GM21390 (cell line): ENCODE measurements at regions not wholly inside any gene's neighbourhood (a gene's known extent, or its start where the extent isn't known, plus 50 kb on each side); places are given as distances from the start of the nearest gene placed in this dataset.
"Not testable (repeated sequence)": the region's sequence is repeated elsewhere in the genome, so short reads cannot be mapped to it uniquely, and the experiment has no call there.

Experiments
- ATAC-seq: cut with Tn5 transposase; IDR thresholded peaks from one replicate; pipeline ENCODE4 v1.9.1; 2021; ENCODE audit not compliant: unreplicated experiment

- no peak for ATAC-seq
These were observed 236.6 kb downstream of the MFSD1 start for GRCh38 chr3:159038405-159038804.

- no peak for ATAC-seq
These were observed 237.4 kb downstream of the MFSD1 start for GRCh38 chr3:159039286-159039685.

- no peak for ATAC-seq
These were observed 243.5 kb downstream of the MFSD1 start for GRCh38 chr3:159045279-159045885.

DNA sequence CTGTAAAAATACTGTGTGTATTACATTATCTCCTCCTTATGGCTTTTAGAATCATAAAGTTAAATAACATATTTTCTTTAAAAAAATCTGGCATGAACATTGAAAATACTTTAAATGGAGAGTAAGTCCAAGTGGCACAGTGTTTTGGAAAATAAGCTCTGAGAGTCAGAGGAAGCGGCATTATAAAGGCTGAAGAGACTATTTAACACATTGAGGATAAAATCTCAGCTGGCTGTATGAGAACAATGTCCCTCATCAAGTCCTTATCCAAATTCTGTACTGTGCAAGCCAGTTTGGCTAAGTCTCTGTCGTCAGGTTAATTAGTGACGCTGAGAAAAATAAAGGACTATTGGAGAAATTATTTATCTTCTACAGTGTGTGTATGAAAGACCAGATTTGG, 245.5 kb downstream of the MFSD1 start:
- ATAC-seq: no peak

DNA sequence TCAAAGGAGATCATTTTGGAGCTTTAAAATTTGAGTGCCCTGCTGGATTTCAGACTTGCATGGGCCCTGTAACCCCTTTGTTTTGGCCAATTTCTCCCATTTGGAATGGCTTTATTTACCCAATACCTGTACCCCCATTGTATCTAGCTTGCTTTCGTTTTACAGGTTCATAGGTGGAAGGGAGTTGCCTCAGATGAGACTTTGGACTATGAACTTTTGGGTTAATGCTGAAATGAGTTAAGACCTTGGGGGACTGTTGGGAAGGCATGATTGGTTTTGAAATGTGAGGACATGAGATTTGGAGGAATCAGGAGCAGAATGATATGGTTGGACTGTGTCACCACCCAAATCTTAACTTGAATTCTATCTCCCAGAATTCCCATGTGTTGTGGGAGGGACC, 250.6 kb downstream of the MFSD1 start:
- ATAC-seq: not testable (repeated sequence)

GRCh38 chr3:159057621-159058020, 255.8 kb downstream of the MFSD1 start:
- no peak for ATAC-seq

DNA sequence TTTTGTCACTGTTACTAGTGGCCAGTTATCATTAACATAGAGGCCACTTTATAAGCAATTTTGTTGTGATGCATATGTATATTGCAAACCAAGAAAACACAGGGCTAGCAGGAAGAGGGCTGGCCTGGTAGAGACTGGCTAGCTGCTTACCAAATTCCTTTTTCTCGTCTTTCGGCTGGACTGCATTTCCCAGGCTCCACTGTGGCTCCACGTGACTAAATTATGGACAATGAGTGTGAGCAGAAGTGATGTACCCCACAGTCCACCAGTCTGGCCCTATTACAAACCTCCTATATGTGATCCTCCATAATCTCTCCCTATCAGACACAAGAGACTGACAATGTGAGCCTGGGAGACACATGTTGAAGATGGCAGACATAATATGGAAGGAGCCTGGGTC, 257.0 kb downstream of the MFSD1 start:
- no peak for ATAC-seq

DNA sequence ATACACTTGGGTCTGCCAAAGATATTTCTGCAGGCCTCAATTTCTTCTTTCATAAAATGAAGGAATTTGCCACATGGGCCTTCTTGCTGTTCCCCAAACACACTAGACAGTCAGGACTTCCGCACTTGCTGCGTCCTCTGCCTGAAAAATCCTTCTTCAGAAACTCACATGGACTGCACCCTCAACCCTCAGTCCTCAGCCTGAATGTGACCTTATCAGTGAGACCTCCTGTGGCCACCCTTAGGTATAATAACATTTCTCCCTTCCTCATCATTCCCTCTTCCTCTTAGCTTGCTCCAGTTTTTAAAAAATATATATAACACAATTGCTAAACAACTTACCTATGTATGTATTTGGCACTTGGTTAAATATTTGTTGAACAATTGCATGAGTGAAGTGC, 257.5 kb downstream of the MFSD1 start:
- no peak for ATAC-seq

DNA sequence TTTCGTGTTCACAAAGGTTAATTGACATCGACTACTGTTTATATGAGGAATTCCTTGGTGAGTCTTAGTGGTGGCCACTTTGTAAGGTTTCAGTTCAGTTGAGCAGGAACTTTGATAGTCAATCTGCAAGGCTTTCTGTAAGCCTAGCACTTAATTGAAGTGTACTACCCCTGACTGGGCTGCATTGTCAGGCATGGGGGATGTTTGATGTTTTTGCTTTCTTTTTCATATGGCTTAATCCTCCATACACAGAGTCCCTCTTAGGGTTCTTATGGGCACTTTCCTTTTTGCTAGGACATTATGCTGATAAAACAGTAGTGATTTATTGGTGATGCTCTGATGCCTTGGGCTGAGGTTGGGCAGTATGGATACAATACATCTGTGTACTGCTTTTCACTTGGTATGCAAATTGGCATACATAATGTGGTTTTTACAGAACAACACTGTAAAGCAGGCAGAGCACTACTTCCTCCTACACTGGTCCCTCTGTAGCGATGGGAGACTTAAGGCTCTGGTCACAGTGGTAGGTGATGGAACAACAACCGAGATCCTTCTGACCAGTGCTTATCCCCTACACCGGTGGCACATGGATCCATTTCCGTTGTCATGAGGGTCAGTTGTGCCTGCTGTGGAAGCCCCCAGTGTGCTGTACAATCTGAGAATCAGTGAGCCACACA, 261.0 kb downstream of the MFSD1 start:
- no peak for ATAC-seq

- no peak for ATAC-seq
These were observed 267.2 kb downstream of the MFSD1 start, which contains the start of gene IQCJ for GRCh38 chr3:159069091-159069490. TSS of gene IQCJ (plus strand) at chr3:159069319.

GRCh38 chr3:159069866-159070425, 268.1 kb downstream of the MFSD1 start:
- no peak for ATAC-seq

DNA sequence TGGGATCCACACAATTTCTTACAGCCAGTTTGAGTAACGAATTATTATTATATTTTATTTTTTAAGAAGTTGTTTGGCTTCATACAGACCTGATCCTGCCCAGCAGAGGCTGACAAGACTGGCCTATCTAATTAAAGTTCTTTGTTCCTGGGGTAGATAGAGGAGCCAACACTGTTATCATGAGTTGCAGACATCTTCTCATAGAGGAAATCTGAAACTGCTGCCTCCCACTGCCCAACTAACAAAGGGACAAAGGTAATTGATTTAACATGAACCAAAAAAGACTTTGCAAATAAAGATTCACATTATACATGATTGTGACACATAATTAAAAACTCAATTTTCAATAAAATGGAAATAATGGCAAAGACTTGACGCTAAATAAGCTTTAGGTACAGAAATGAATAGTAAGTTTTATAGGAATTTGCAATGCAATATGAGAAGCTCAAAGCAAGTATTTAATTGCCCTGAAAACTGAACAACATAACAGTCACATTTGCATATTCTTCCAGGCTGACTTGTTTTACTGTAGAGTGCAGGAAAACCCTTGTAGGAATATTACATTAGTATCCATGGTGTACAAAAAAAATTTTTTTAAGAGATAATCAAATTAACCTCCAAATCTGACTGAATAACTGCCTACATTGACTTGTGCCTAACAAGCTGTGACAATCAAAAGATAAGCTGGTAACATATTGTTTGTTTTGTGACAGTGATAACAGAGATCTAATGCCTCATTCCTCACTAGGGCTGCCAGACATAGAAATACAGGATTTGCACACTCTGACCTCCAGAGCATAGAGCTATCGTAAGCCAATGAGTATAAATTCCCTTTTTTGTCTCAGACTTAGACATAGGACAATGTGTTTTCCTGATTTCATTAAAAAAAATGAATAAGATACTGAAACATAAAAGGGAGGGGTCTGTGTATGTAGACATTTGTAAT, 273.2 kb downstream of the MFSD1 start:
- ATAC-seq: no peak

GRCh38 chr3:159077860-159078259, 276.0 kb downstream of the MFSD1 start:
- no peak for ATAC-seq

DNA sequence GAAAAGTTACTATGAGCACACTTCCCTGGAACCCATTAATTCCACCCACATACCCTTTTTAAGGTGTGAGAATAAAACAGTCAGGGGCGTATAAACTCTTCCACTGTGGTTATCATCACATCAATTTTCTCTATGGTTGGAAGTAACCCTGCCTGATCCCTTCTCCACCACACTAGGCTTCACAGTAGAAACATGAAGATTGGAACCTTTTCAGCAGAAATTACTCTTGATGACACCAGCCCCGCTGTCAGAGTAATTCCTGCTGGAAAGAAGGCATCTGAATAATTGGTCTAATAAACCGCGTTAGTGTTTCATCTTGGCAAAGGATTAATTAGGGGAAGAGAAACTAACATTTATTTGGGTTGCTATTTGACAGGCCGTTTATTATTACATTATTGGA, 278.4 kb downstream of the MFSD1 start:
- no peak for ATAC-seq

DNA sequence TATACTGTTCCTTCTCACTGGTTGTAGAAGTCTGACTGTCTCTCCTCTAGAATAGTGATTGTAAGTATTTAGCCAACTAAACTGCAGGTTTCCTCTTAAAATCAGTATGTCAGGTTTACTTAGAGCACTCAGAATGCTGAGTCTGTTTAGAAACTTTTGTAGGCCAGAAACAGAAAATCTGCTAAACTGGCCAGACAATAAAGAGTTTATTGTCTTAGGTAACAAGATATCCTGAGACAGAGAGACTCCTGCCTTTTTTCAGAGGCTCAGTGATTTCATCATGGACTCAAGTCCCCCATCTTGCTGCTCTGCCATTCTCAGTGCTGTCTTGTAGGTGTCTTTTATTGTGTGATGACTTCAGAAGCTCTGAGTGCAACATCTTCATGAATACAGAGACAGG, 279.0 kb downstream of the MFSD1 start:
- no peak for ATAC-seq

GRCh38 chr3:159082519-159082918, 280.7 kb downstream of the MFSD1 start:
- ATAC-seq: no peak

DNA sequence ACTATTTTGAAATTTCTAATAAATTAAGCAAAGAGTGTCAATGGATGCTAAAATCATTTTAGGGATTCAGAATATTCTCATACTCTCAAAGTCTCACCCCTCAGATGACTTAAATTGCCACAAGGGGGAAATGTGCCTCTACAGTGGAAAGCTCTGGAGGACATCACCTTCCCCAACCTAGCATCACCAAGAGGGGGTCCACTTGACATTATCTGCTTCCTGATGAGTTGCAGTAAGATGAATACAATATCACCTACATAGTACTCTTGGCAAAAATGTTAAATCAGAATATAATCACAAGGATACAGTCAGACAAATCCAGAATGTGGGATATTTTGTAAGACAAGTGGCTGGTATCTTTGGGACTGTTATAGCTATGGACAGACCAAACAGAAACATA, 290.1 kb downstream of the MFSD1 start:
- ATAC-seq: no peak

- no peak for ATAC-seq
These were observed 300.1 kb downstream of the MFSD1 start for GRCh38 chr3:159102001-159102400.

DNA sequence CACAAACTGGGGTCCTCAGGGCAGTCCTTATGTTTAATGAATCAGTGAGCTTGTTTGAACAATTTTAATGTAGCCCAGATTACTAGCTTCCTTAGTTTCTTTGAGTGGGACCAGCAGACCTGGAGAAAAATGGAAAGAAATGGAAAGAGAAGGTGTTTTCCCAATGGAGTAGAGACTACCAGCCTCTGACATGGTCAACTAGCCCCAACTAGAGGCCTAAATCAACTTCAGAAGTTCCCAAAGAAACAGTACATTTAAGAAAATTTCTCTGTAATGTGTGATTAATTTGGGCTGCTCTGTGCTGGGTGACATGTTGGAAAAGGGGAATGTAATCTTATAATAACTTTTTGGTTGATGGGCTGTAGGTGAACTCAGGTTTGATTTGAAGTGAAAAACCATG, 310.9 kb downstream of the MFSD1 start:
- ATAC-seq: no peak

DNA sequence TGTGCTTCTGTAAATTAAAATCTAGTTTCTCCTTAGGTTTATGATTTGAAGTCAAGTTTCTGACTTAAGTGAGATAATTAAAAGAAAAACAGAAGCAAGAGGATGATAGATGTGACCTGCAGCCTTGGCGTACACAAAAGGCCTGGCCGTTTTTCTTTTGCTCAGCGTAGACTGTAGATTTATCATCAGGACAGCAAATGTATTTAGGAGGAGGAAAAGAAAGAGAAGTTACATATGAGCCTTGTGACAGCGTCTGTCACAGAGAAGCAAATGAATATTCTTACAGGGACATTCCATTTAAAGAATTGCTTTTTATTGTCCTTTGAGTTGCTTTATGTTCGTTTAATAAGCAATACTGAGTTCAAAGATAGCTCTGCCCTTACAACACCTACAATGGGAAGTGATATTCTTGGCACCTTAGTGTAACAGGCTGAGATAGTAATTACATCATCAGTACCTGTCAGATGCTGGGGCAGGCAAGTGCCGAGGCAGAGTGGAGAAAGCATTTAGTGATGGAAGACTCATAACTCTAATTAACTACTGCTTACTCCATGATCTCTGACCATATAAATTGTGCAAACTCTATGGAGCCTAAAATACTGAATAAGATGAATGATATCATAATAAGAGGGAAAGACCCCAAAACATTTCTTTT, 311.5 kb downstream of the MFSD1 start:
- ATAC-seq: no peak

GRCh38 chr3:159114582-159114981, 312.7 kb downstream of the MFSD1 start:
- no peak for ATAC-seq
